GM12878 (cell line): ENCODE measurements at regions not wholly inside any gene's neighbourhood (a gene's known extent, or its start where the extent isn't known, plus 50 kb on each side); places are given as distances from the start of the nearest gene placed in this dataset.

ENCODE experiments used
- ATAC-seq: fragments of 200-7000 bp; cut with Tn5 transposase; 3 replicates; pipeline ENCODE4 v1.9.1; 2020; ENCODE audit warnings: mild to moderate bottlenecking, moderate library complexity
- BruUV-seq: library from RNA; stranded (reverse); fragments of 400-500 nt; replicated peaks from 2 replicates; lab custom pipeline; 2021; lab: Mats Ljungman, UMichigan
- CTCF ChIA-PET: fragments of 300-600 bp; sonication (Branson Sonifier 250); formaldehyde crosslinking; extraction: SDS; loops from one replicate; lab custom pipeline; 2021; ENCODE audit warnings: inconsistent platforms; lab: Yijun Ruan, JAX
- POLR2A ChIA-PET: fragments of 350-600 bp; formaldehyde crosslinking; extraction: SDS; loops from one replicate; lab custom pipeline; 2021; ENCODE audit warnings: inconsistent platforms; lab: Charles Lee
- RAD21 ChIA-PET: fragments of 300-600 bp; sonication (Branson Sonifier 250); formaldehyde crosslinking; loops from one replicate; lab custom pipeline; 2023; ENCODE audit warnings: antibody characterized with exemption; ENCODE audit not compliant: unreplicated experiment; lab: Charles Lee
- SMC1A ChIA-PET: fragments of 300-600 bp; sonication (Branson Sonifier 250); formaldehyde crosslinking; loops from one replicate; lab custom pipeline; 2023; ENCODE audit not compliant: unreplicated experiment, uncharacterized antibody; lab: Charles Lee
- DNase-seq: peaks from one replicate; pipeline ENCODE4 v3.0.0-alpha.2; 2011; ENCODE audit warnings: low read depth, low spot score
- FAIRE-seq: peaks from 3 replicates; lab custom pipeline; 2011; peaks lifted over from hg19 to GRCh38; lab: Jason Lieb, UNC
- H2AFZ ChIP-seq: 2 replicates; pipeline ENCODE4 v1.6.0; 2011; ENCODE audit warnings: low read depth, low read length, control low read depth; ENCODE audit not compliant: control insufficient read depth
- H3K27ac ChIP-seq: 2 replicates; pipeline ENCODE4 v1.5.1; 2011; ENCODE audit warnings: control low read depth; ENCODE audit not compliant: control insufficient read depth, insufficient read depth
- H3K27me3 ChIP-seq, 2 experiments: replicated peaks in 1 of 2; 2 replicates each; pipeline versions ENCODE4 v1.6.0 to v1.6.1; 2011; ENCODE audit warnings: low read length in 1 of 2; ENCODE audit not compliant: control insufficient read depth in 2 of 2, insufficient read depth in 2 of 2
- H3K36me3 ChIP-seq, 2 experiments: 2 replicates each; pipeline ENCODE4 v1.5.1; 2011; ENCODE audit warnings: low read length in 1 of 2; ENCODE audit not compliant: control insufficient read depth in 2 of 2, insufficient read depth in 2 of 2
- H3K4me1 ChIP-seq: 2 replicates; pipeline ENCODE4 v1.6.1; 2011; ENCODE audit warnings: mild to moderate bottlenecking, low read length, moderate library complexity, mixed read lengths; ENCODE audit not compliant: control insufficient read depth, insufficient read depth
- H3K4me2 ChIP-seq: 2 replicates; pipeline ENCODE4 v1.6.0; 2011; ENCODE audit warnings: control low read depth; ENCODE audit not compliant: control insufficient read depth, insufficient read depth
- H3K4me3 ChIP-seq: fragments of 200-600 bp; sonication (generic); 2 replicates; pipeline ENCODE4 v1.5.1; 2016
- H3K79me2 ChIP-seq: 2 replicates; pipeline ENCODE4 v1.6.0; 2011; ENCODE audit warnings: low read length; ENCODE audit not compliant: control insufficient read depth, insufficient read depth
- H3K9ac ChIP-seq: 2 replicates; pipeline ENCODE4 v1.8.0; 2011; ENCODE audit warnings: low read length, control low read depth, mixed read lengths; ENCODE audit not compliant: control insufficient read depth, insufficient read depth
- H3K9me3 ChIP-seq: replicated peaks from 3 replicates; pipeline ENCODE4 v1.5.1; 2011; ENCODE audit warnings: mild to moderate bottlenecking, low read length; ENCODE audit not compliant: control insufficient read depth, insufficient read depth
- H4K20me1 ChIP-seq: 2 replicates; pipeline ENCODE4 v1.6.0; 2011; ENCODE audit not compliant: control insufficient read depth, insufficient read depth
- IKZF1 ChIP-seq: fragments of 450-650 bp; conservative IDR thresholded peaks from 2 replicates; pipeline ENCODE4 v1.6.1; 2017; ENCODE audit warnings: antibody characterized with exemption, mild to moderate bottlenecking
- JUNB ChIP-seq: IDR thresholded peaks from 2 replicates; pipeline ENCODE4 v1.6.1; 2016; ENCODE audit warnings: antibody characterized with exemption, mild to moderate bottlenecking
- KAT2A ChIP-seq: conservative IDR thresholded peaks from 2 replicates; pipeline ENCODE4 v1.6.1; 2011; ENCODE audit warnings: low read depth, low read length; ENCODE audit not compliant: control insufficient read depth
- RB1 ChIP-seq: fragments of 450-650 bp; formaldehyde crosslinking; IDR thresholded peaks from 2 replicates; pipeline ENCODE4 v1.6.1; 2017; ENCODE audit warnings: mild to moderate bottlenecking, borderline replicate concordance
- RCOR1 ChIP-seq: conservative IDR thresholded peaks from 2 replicates; pipeline ENCODE4 v1.6.1; 2012; ENCODE audit warnings: low read depth, low read length, improper control_type of control experiment
- SMC3 ChIP-seq: IDR thresholded peaks from 2 replicates; pipeline ENCODE4 v1.6.1; 2011; ENCODE audit warnings: low read length, improper control_type of control experiment, borderline replicate concordance
- TARDBP ChIP-seq: IDR thresholded peaks from 2 replicates; pipeline ENCODE4 v1.6.1; 2016; ENCODE audit warnings: borderline replicate concordance
- ZNF274 ChIP-seq: IDR thresholded peaks from one replicate; pipeline ENCODE4 v1.8.0; 2011; ENCODE audit not compliant: insufficient read length, insufficient read depth
- ZNF622 ChIP-seq: fragments of 450-650 bp; IDR thresholded peaks from 2 replicates; pipeline ENCODE4 v1.6.1; 2017; ENCODE audit warnings: mild to moderate bottlenecking, inconsistent platforms
- WGBS: methylation state at CpG from one replicate; pipeline ENCODE4 v1.1.6; 2016; ENCODE audit warnings: low lambda C conversion rate; ENCODE audit not compliant: insufficient replicate concordance, insufficient coverage; ENCODE audit errors: missing lambda C conversion rate; 5-methylcytosine and 5-hydroxymethylcytosine counted together
- in situ Hi-C: fragments of 300-500 bp; cut with MboI; formaldehyde crosslinking; loops from 9 replicates; pipeline ENCODE4 v1.14.3; 2018; ENCODE audit warnings: mixed read lengths
- intact Hi-C: fragments of 100-400 bp; cut with micrococcal nuclease; formaldehyde crosslinking; loops from one replicate; pipeline ENCODE4 v1.14.2; 2022; ENCODE audit not compliant: unreplicated experiment
- TF ChIP-seq, protein P1 (sequence below): fragments of 450-650 bp; IDR thresholded peaks from 2 replicates; pipeline ENCODE4 v1.6.1; 2017; ENCODE audit warnings: mild to moderate bottlenecking, moderate library complexity
- TF ChIP-seq, protein P2 (sequence below): IDR thresholded peaks from 2 replicates; pipeline ENCODE4 v1.6.1; 2012; ENCODE audit warnings: mild to moderate bottlenecking, low read depth, low read length

DNA sequence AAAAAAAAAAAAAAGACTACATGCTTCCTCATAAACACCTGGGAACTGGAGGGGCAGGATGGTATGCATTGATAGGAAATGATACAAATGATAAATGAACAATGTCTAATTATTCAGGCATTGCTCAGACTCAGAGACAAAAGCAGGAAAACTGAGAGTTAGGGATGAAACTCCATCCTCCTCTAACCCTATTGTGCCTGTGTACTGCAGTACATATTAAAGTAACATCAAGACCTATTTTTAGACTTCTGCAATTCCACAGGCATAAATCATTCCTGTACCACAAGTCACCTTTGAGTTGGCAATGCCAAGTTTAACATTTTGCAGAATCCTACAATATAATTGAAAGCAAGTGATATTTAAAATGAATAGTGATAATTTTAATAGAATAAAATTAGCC lies 156.5 kb upstream of the USP15 start (continued):
- TF ChIP-seq, protein P1, sequence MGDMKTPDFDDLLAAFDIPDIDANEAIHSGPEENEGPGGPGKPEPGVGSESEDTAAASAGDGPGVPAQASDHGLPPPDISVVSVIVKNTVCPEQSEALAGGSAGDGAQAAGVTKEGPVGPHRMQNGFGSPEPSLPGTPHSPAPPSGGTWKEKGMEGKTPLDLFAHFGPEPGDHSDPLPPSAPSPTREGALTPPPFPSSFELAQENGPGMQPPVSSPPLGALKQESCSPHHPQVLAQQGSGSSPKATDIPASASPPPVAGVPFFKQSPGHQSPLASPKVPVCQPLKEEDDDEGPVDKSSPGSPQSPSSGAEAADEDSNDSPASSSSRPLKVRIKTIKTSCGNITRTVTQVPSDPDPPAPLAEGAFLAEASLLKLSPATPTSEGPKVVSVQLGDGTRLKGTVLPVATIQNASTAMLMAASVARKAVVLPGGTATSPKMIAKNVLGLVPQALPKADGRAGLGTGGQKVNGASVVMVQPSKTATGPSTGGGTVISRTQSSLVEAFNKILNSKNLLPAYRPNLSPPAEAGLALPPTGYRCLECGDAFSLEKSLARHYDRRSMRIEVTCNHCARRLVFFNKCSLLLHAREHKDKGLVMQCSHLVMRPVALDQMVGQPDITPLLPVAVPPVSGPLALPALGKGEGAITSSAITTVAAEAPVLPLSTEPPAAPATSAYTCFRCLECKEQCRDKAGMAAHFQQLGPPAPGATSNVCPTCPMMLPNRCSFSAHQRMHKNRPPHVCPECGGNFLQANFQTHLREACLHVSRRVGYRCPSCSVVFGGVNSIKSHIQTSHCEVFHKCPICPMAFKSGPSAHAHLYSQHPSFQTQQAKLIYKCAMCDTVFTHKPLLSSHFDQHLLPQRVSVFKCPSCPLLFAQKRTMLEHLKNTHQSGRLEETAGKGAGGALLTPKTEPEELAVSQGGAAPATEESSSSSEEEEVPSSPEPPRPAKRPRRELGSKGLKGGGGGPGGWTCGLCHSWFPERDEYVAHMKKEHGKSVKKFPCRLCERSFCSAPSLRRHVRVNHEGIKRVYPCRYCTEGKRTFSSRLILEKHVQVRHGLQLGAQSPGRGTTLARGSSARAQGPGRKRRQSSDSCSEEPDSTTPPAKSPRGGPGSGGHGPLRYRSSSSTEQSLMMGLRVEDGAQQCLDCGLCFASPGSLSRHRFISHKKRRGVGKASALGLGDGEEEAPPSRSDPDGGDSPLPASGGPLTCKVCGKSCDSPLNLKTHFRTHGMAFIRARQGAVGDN: no peak
- TF ChIP-seq IKZF1 (no peak), ZNF274 (no peak), RB1 (no peak), RCOR1 (no peak), ZNF622 (no peak), JUNB (no peak), TARDBP (no peak), SMC3 (no peak)

DNA sequence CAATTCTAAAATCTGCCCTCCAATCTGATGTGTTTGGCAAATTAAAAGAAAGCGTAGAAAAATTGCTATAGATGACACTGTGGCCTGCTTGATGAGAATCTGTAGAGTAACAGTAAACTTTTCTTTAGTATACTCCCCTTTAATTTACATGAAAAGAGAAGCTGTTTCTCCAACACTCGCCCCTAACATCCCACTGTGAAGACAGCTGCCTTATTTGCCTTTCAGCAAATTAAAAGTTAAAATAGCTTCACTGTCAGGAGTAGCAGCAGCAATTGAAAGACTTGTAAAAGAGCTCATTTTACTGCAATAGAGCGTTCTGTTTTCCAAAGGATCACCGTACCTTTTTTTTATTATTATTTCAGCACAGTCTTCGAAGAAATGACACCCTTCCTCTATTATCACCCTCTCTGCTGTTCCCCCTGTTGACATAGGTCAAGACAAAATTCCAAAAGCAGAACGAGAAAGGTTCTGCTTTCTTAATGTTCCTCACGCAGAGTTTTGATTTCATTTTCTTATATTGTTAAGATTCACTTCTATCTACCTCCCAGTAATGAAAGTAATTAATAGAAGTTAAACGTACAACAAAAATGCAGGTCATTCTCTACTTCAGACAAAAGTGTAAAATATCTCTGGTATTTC lies 153.5 kb upstream of the USP15 start:
- no TSS peak for BruUV-seq
- WGBS: 30% methylated on average over 8 of the region's 8 CpGs
- POLR2A ChIA-PET: no interaction called here

More for the DNA sequence above, 153.5 kb upstream of the USP15 start:
- SMC1A ChIA-PET: no interaction called here
- intact Hi-C loops: no loop called here
- H3K36me3 ChIP-seq: no peaks in the 10 kb centered on the region
- RAD21 ChIA-PET: no interaction called here
- H3K4me3 ChIP-seq: no peak overlapping the region
- CTCF ChIA-PET: interaction anchor here (0.7 kb wide), 1 partner anchor 8 kb away, joined by 3 read pairs; no protein-coding TSS in a partner anchor
- no peaks in the 10 kb centered on the region for H3K9me3 ChIP-seq
- H3K4me1 ChIP-seq: no peaks in the 10 kb centered on the region
- H2AFZ ChIP-seq: no peak overlapping the region
- no peak for FAIRE-seq
- H3K27ac ChIP-seq: no peak overlapping the region
- H4K20me1 ChIP-seq: no peaks in the 10 kb centered on the region
- no peak for ATAC-seq
- no peak overlapping the region for H3K4me2 ChIP-seq
- TF ChIP-seq, protein P2, sequence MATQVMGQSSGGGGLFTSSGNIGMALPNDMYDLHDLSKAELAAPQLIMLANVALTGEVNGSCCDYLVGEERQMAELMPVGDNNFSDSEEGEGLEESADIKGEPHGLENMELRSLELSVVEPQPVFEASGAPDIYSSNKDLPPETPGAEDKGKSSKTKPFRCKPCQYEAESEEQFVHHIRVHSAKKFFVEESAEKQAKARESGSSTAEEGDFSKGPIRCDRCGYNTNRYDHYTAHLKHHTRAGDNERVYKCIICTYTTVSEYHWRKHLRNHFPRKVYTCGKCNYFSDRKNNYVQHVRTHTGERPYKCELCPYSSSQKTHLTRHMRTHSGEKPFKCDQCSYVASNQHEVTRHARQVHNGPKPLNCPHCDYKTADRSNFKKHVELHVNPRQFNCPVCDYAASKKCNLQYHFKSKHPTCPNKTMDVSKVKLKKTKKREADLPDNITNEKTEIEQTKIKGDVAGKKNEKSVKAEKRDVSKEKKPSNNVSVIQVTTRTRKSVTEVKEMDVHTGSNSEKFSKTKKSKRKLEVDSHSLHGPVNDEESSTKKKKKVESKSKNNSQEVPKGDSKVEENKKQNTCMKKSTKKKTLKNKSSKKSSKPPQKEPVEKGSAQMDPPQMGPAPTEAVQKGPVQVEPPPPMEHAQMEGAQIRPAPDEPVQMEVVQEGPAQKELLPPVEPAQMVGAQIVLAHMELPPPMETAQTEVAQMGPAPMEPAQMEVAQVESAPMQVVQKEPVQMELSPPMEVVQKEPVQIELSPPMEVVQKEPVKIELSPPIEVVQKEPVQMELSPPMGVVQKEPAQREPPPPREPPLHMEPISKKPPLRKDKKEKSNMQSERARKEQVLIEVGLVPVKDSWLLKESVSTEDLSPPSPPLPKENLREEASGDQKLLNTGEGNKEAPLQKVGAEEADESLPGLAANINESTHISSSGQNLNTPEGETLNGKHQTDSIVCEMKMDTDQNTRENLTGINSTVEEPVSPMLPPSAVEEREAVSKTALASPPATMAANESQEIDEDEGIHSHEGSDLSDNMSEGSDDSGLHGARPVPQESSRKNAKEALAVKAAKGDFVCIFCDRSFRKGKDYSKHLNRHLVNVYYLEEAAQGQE: no peak
- TF ChIP-seq KAT2A: no peak
- TF ChIP-seq, all 136 proteins: peak for 0
- in situ Hi-C loops: no loop called here
- Histone ChIP-seq H3K79me2 (no peaks in the 10 kb centered on the region), H3K9ac (no peak overlapping the region), H3K27me3 (no peaks in the 10 kb centered on the region)
- no peak for DNase-seq
